PC-3 (cell line): ENCODE measurements at regions not wholly inside any gene's neighbourhood (a gene's known extent, or its start where the extent isn't known, plus 50 kb on each side); places are given as distances from the start of the nearest gene placed in this dataset.

Source experiments
- CTCF ChIP-seq: fragments of 300-600 bp; sonication (generic); conservative IDR thresholded peaks from 2 replicates; pipeline ENCODE4 v1.5.1; 2017; ENCODE audit warnings: antibody characterized with exemption, low read depth, mild to moderate bottlenecking, low read length
- EZH2 ChIP-seq: fragments of 300-600 bp; sonication (generic); IDR thresholded peaks from one replicate; pipeline ENCODE4 v1.6.1; 2017; ENCODE audit warnings: antibody characterized with exemption, mild to moderate bottlenecking, low read length; ENCODE audit not compliant: unreplicated experiment

DNA sequence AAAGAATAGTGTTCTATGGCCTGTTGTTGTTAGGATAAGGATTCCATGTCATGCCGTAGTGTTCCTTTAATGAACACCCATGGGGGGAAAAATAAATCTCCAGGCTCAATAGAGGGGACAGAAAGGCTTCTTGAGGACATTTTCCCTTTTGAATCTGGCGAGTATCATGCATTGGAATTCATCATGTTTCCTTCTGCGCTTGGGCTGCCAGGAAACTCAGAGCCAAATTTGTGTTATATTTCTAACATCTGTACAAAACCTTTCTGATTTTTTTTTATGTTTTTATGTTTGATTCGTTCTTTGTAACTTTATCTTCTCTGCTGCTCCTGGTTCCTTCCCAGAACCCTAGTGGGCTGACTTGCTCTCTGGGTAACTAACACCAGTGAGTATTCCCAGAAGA, 1163.3 kb downstream of the VRK1 start:
- no peak for TF ChIP-seq CTCF
- TF ChIP-seq EZH2, result no peak
